ENCODE measurements at regions not wholly inside any gene's neighbourhood (a gene's known extent, or its start where the extent isn't known, plus 50 kb on each side); places are given as distances from the start of the nearest gene placed in this dataset.

- ATAC-seq: no peak
These were observed 88.4 kb upstream of the NKX1-1 start for GRCh38 chr4:1494416-1495315.

- no peak for ATAC-seq
These were observed 87.5 kb upstream of the NKX1-1 start for GRCh38 chr4:1493540-1494287.

DNA sequence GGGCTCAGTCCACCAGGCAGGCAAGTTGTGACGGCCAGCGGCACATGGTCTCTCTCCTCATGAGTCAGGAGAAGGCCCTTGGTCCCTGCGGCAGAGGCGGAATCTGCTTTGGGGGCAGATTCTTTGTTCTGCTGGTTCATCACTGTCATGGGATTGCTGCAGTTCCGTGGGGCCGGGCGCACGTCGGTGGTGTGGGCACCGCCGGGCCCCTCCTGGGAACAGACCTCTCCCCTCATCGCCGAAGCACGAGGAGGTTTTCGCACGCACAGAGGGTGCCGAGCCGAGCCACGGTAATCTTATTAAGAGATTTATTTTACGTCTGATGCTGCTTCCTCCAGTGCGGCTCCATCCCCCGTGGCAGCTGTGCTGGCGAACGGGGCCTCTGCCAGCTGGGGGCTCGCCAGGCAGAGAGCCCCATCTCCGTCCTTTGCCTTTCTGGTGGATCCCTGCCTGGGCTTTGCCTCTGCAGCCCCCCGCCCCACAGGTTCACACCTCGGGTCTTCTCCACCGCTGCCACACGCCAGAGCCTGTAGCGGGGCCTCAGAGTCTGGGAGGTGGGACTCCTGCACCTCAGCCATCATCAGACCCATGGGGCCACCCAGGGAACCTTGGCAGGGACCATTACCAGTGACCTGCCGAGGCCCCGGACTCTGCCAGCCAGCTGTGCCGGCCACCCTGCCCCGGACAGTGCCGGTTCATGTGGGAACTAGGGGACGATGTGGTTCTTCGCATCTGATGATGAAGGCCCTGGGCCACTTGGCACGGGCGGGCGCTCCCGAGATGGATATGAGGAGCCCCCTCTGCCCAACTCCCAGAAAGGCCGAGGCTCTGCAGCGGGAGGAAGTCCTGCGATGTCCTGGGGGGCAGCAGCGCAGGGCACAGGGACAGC is 86.7 kb upstream of the NKX1-1 start:
- no peak for ATAC-seq

- no peak for ATAC-seq
These were observed 85.9 kb upstream of the NKX1-1 start for GRCh38 chr4:1492142-1492457.

GRCh38 chr4:1491328-1492141 is 85.3 kb upstream of the NKX1-1 start:
- no peak for ATAC-seq

- ATAC-seq: no peak
These were observed 84.5 kb upstream of the NKX1-1 start for GRCh38 chr4:1490654-1491327.

- ATAC-seq: no peak
These were observed 83.9 kb upstream of the NKX1-1 start for GRCh38 chr4:1490011-1490653.

GRCh38 chr4:1489639-1489995 is 83.4 kb upstream of the NKX1-1 start:
- no peak for ATAC-seq

DNA sequence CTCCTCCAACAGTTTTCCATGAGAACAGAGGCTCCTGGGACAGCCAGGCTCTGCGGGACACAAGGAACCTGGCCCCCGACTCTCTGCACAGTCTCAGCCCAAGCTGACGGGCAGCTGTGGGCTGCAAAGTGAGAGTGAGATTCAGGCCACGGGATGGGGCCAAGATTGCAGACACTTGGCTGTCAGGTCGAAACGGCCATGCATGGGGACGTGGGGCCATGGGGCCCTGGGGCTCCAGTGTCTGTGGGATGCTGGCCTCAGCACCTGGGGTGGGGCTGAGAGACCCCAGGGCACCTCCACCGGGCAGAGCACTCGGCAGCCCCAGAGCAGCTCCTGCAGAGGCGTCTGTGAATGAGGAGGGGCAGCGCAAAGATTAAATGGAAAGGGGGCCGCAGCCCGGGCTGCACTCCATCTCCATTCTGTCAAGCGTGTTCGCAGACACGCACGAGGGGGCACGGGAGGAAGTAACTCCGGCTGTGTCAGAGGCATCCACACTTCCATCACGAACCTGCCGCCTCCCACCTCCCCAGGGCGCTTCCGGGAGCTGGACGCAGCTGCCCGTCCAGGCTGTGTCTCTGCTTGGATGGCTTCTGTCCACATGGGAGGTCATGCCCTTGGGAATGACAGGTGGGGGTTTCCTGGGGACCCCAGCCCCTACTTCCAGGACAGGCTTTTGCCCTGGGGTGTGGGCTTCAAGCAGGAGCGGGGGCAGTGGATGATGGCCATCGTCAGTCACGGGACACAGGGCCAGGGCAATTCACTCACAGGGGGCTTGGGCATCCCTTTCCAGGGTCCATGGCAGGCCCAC is 82.8 kb upstream of the NKX1-1 start:
- no peak for ATAC-seq

GRCh38 chr4:1488357-1488756 is 82.1 kb upstream of the NKX1-1 start:
- no peak for ATAC-seq

- ATAC-seq: no peak
These were observed 81.5 kb upstream of the NKX1-1 start for GRCh38 chr4:1487761-1488160.

DNA sequence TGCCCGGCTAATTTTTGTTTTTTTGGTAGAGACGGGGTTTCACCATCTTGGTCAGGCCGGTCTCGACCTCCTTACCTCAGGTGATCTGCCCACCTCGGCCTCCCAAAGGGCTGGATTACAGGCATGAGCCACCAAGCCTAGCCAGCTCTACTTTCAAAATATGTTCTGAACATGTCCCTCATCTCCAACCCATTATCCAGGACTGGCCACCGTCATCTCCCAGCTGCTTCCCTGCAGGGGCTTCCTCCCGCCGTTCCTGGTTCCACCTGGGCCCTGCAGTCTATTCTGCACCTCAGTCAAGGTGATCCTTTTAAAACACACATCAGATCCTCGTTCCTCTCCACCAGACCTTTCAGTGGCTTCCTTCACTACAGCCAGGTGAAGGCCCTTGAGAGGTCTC is 80.9 kb upstream of the NKX1-1 start:
- ATAC-seq: no peak

GRCh38 chr4:1485280-1485679 is 79.0 kb upstream of the NKX1-1 start:
- ATAC-seq: no peak

DNA sequence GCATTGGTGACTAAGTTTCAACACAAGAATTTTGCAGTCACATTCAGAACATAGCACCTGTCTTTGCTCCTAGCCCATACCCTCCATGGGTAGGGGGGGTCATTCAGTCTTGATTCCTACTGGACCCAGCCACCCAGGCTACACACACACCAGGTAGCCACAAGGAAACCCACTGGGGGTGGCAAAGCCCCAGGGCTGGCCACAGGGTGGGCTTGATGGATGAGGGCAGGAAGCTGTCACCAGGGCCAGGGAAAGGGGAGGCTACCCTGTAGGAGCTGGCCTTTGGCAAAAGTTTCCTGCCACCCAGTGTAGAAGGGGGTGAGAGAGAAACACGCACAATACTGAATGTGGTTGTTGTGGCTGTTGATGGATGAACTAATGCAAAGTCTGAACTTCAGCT is 74.5 kb upstream of the NKX1-1 start:
- ATAC-seq: no peak

- ATAC-seq: no peak
These were observed 73.2 kb upstream of the NKX1-1 start for GRCh38 chr4:1479454-1479853.

DNA sequence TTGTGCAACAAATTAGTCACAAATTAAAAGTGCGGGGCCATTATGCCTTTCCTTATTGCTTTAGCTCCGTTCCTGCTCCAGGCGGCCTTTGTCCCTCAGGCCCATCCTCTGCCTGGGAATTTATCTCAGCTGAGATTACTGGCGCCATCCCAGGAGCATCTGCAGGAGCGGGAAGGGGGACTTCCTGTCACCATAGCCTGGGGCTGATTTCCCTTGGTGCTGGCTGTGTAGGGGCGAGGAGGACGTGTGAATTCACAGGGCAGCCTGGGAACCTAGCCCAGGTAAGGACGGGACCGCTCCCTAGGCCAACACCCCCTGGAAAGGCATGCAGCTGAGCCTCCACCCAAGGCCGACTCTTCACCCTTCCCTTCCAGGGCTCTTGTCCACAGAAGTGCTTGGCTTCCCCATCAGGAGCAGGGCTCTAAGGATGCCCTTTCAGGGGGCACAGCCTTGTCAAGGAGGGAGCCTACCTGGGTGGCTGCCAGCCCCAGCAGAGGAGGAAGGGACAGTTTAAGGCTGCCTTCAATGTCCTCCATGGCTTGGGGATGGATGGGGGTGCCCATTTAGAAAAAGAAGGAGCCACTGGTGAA is 72.6 kb upstream of the NKX1-1 start:
- no peak for ATAC-seq

DNA sequence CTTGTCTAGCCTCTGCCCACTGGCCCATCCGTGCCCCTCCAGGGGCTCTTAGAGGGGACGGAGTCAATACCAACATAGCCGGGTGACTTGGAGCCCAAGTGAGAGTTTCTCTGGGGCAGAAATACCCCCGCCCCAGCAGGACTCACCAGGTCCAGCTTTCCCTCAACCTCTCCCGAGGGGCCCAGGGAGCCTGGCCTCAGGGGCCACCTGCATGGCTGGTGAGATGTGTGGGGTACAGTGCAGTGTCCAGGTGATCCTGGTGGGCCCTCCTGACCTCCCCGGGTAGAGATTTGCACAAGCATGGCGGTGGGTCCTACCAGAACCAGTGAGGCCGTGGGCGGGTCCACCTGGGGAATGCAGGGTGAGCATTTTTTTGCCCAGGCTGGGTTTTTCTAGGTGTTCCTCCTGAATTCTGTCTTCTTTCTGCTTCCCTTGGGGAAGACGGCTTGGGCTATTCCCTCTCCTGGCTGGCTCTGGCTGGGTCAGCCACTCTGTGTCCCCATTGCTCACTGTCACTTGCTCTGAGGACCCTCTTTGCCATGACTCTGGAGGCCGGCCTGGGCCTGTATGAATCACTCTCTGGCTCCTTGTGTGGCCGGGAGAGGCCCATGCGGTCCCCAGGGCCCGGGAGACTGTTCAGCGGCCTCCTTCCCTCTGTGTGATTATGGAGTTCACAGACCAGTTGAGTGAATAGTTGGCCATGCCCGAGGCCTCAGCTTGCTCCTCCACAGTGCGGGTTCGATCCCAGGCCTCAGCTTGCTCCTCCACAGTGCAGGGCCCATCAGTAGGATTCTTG is 71.0 kb upstream of the NKX1-1 start:
- ATAC-seq: no peak

DNA sequence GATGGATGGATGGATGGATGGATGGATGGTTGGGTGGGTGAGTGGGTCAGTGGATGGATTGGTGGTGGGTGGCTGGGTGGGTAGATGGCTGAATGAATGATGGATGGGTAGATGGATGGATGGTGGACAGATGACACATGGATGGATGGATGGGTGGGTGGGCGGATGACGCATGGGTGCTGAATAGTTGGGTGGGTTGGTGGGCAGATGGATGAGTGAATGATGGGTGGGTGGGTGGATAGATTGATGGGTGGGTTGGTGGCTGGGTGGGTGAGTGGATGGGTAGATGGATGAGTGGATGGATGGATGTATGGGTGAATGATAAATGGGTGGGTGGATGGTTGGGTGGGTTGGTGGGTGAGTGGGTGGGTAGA is 69.9 kb upstream of the NKX1-1 start:
- ATAC-seq: no peak

Measured in esophagus mucosa (tissue), 1 donor.